ENCODE measurements at regions not wholly inside any gene's neighbourhood (a gene's known extent, or its start where the extent isn't known, plus 50 kb on each side); places are given as distances from the start of the nearest gene placed in this dataset.

GRCh38 chr14:26896447-26896846, 298.6 kb upstream of the NOVA1 start:
- H3K4me3 ChIP-seq (ENCODE audit: low read depth, low read length): no peak overlapping the region
- DNase-seq (ENCODE audit: low read depth): no peak
- TF ChIP-seq MYC (IDR thresholded peaks at IDR 0.05; ENCODE audit: low read depth, low read length) (no peak), CTCF (IDR thresholded peaks at IDR 0.05; ENCODE audit: low read depth, low read length) (no peak), POLR2A (IDR thresholded peaks at IDR 0.05; ENCODE audit: extremely low read depth, insufficient read length) (no peak)
- TF ChIP-seq, protein P1, sequence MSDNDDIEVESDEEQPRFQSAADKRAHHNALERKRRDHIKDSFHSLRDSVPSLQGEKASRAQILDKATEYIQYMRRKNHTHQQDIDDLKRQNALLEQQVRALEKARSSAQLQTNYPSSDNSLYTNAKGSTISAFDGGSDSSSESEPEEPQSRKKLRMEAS (IDR thresholded peaks at IDR 0.05; ENCODE audit: low read depth, low read length): no peak

DNA sequence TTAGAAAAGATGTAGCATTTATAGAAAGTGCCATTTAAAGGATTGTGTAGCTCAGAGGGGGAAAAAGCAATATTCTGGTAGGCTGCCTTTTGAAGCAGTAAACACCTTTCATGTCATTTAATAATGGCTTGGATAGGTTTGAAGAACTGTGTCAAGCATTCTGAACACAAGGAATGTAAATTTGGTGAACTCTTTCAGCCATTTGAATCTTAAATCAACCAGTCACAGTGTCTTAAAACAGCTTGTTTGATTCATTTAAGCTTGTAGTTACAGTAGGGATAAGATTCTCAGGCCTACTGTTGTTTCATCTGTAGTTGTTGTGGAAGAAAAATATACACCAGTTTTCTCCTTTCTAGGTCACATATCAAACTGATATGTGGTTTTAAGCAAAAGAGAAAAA, 299.4 kb upstream of the NOVA1 start:
- no peak overlapping the region for H3K4me3 ChIP-seq (ENCODE audit: low read depth, low read length)
- TF ChIP-seq MYC (IDR thresholded peaks at IDR 0.05; ENCODE audit: low read depth, low read length): no peak
- no peak for TF ChIP-seq CTCF (IDR thresholded peaks at IDR 0.05; ENCODE audit: low read depth, low read length)
- TF ChIP-seq, protein P1 (IDR thresholded peaks at IDR 0.05; ENCODE audit: low read depth, low read length): no peak
- TF ChIP-seq POLR2A (IDR thresholded peaks at IDR 0.05; ENCODE audit: extremely low read depth, insufficient read length): no peak
- no peak for DNase-seq (ENCODE audit: low read depth)

- TF ChIP-seq CTCF (IDR thresholded peaks at IDR 0.05; ENCODE audit: low read depth, low read length) (no peak), POLR2A (IDR thresholded peaks at IDR 0.05; ENCODE audit: extremely low read depth, insufficient read length) (no peak), MYC (IDR thresholded peaks at IDR 0.05; ENCODE audit: low read depth, low read length) (no peak)
- TF ChIP-seq, protein P1 (IDR thresholded peaks at IDR 0.05; ENCODE audit: low read depth, low read length): no peak
- no peak for DNase-seq (ENCODE audit: low read depth)
- H3K4me3 ChIP-seq (ENCODE audit: low read depth, low read length): no peak overlapping the region
Observed at GRCh38 chr14:26905229-26905628, 307.4 kb upstream of the NOVA1 start.

GRCh38 chr14:26913786-26914185, 316.0 kb upstream of the NOVA1 start:
- TF ChIP-seq POLR2A (IDR thresholded peaks at IDR 0.05; ENCODE audit: extremely low read depth, insufficient read length): no peak
- TF ChIP-seq, protein P1 (IDR thresholded peaks at IDR 0.05; ENCODE audit: low read depth, low read length): no peak
- no peak for TF ChIP-seq MYC (IDR thresholded peaks at IDR 0.05; ENCODE audit: low read depth, low read length)
- no peak overlapping the region for H3K4me3 ChIP-seq (ENCODE audit: low read depth, low read length)
- no peak for DNase-seq (ENCODE audit: low read depth)

GRCh38 chr14:26917086-26917485, 319.3 kb upstream of the NOVA1 start:
- DNase-seq (ENCODE audit: low read depth): peak; percentile 4
- no peak overlapping the region for H3K4me3 ChIP-seq (ENCODE audit: low read depth, low read length)
- TF ChIP-seq POLR2A (IDR thresholded peaks at IDR 0.05; ENCODE audit: extremely low read depth, insufficient read length): no peak

- TF ChIP-seq MYC (IDR thresholded peaks at IDR 0.05; ENCODE audit: low read depth, low read length): no peak
- no peak for TF ChIP-seq CTCF (IDR thresholded peaks at IDR 0.05; ENCODE audit: low read depth, low read length)
- no peak for TF ChIP-seq POLR2A (IDR thresholded peaks at IDR 0.05; ENCODE audit: extremely low read depth, insufficient read length)
- TF ChIP-seq, protein P1 (IDR thresholded peaks at IDR 0.05; ENCODE audit: low read depth, low read length): no peak
- DNase-seq (ENCODE audit: low read depth): no peak
- no peak overlapping the region for H3K4me3 ChIP-seq (ENCODE audit: low read depth, low read length)
Observed at GRCh38 chr14:26925876-26926584, 328.2 kb upstream of the NOVA1 start.
